COLO668 (cell line): ENCODE measurements at regions not wholly inside any gene's neighbourhood (a gene's known extent, or its start where the extent isn't known, plus 50 kb on each side); places are given as distances from the start of the nearest gene placed in this dataset.

ENCODE experiments used
- DNase-seq: peaks from one replicate; lab custom pipeline; 2025; ENCODE audit not compliant: unreplicated experiment; lab: John Stamatoyannopoulos, UW

GRCh38 chr12:94754653-94755052 is 104.3 kb upstream of the TMCC3 start:
- no peak for DNase-seq

- no peak for DNase-seq
These were observed 102.8 kb upstream of the TMCC3 start for GRCh38 chr12:94753036-94753679.

DNA sequence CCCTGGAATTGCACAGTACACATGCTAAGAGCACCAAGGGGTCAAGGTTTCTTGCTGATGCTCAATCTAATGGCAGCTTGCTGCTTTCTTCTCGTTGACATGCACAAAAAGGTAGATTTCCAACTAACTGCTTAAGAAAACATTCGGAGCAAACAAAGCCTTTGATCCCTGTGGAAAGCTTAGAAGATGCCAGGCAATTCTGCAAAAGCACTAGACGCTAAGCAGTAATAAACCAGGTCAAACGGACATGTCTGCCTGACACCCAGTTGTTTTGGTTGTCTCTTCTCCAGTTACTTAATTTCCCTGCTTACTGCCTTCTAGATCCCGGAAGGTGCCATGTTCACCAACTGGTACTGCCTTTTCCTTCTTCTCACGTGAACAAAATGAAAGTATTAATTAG is 100.5 kb upstream of the TMCC3 start:
- DNase-seq, result no peak

DNA sequence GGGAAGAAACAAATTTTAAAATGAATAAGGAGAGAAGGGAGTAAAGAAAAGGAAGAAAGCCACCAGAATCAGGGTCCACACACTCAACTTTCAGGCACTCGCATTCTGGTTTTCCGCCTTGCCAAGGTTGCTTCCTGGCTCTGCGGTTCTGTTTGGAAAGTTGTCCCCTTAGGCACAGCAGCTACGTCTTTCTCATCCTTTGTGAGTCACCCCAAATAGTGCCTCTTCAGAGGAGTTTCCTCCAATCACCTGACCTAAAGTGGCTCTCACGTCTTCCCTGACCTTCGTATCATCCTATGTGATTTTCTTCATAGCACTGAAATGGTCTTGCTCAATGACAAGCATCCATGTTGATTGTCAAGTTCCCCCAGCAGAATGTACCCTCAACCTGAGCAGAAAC is 99.5 kb upstream of the TMCC3 start:
- DNase-seq, result no peak

- no peak for DNase-seq
These were observed 99.1 kb upstream of the TMCC3 start for GRCh38 chr12:94749455-94749854.

DNA sequence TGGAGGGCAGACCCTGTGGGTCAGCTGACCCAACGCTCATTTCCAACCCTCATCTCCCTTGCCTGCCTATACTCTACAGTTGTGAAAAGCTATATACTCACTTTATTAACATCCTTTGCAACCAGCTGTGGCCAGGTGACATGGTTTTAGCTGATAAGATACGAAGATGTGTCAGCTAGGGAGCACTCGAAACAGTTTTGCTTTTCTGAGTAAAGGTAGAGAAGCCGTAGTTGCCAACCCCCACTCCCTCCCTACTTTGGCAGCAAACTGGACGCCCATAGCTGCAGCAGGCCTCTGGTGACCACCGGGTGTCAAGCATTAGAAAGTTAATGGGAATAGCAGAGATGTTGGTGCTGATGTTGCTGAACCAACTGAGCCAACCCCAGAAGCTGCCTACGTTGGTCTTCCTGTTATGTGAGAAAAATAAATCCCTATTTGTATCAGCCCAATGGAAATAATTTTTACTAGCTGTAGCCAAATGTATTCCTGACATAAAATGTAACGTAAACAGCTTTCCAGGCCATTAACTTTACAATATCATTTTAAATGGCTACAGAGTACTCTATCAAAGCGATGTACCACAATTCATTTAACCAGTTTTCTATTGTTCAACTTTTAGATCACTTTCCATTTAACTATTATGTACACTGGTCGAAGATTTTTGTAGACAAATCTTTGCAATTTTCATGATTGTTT is 98.5 kb upstream of the TMCC3 start:
- no peak for DNase-seq

DNA sequence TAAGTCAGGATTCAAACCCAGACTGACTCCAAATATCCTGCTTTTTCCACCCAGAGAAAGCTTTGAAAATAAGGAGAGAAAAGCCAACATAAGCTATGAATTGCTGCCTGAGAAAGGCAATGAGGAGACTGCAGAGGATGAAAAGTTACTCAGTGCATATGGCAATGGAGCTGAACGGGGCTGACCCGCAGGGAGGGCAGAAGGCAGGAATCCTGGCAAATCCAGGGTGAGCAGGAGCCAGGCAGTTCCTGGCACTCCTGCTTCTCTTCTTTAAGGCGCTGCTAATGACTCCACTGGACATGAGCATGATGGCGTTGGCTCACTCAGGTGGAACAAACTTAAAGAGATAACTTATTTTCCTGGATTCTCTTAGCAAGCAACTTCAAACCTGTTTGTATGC is 95.2 kb upstream of the TMCC3 start:
- DNase-seq, result no peak

GRCh38 chr12:94743174-94743573 is 92.8 kb upstream of the TMCC3 start:
- DNase-seq, result no peak

- no peak for DNase-seq
These were observed 90.4 kb upstream of the TMCC3 start for GRCh38 chr12:94740601-94741362.

GRCh38 chr12:94736820-94737219 is 86.5 kb upstream of the TMCC3 start:
- DNase-seq, result no peak

- no peak for DNase-seq
These were observed 85.6 kb upstream of the TMCC3 start for GRCh38 chr12:94736004-94736403.

DNA sequence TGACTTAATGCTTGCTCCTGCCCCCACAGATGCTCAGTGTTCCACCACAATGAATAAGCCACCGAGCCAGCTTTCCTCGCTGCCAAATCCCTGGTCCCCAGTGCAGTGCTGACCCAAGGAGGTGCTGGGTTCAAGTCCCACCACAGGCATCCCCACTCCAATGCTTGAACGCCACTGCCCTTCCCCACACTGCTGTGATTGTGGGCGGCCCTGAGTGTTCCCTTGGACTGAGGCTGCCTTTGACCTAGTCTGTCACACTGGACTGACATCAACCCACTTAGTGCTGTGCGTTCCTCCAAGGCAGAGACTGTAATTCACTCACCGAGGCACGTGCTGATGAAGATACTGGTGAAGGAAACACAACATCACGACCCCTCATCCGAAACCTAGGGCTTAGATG is 83.4 kb upstream of the TMCC3 start:
- DNase-seq, result no peak

GRCh38 chr12:94732367-94732990 is 82.1 kb upstream of the TMCC3 start:
- no peak for DNase-seq

- DNase-seq, result no peak
These were observed 81.5 kb upstream of the TMCC3 start for GRCh38 chr12:94731733-94732360.

DNA sequence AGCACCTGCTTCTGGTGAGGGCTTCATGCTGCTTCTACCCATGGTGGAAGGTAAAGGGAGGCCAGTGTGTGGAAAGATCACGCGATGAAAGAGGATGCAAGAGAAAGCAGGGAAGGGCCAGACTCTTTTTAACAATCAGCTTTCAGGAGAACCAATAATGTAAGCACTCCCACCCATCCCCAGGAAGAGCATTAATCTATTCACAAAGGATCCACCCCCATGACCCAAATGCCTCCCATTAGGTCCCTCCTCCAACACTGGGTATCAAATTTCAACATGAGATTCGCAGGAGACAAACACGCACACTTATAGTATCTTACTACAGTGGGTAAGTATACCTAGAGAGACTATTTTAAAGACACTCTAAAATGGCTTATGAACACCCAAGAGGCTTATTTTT is 80.5 kb upstream of the TMCC3 start:
- DNase-seq, result no peak

GRCh38 chr12:94726236-94726835 is 76.0 kb upstream of the TMCC3 start:
- no peak for DNase-seq

- peak; percentile 33 for DNase-seq
These were observed 75.2 kb upstream of the TMCC3 start for GRCh38 chr12:94725375-94726168.

DNA sequence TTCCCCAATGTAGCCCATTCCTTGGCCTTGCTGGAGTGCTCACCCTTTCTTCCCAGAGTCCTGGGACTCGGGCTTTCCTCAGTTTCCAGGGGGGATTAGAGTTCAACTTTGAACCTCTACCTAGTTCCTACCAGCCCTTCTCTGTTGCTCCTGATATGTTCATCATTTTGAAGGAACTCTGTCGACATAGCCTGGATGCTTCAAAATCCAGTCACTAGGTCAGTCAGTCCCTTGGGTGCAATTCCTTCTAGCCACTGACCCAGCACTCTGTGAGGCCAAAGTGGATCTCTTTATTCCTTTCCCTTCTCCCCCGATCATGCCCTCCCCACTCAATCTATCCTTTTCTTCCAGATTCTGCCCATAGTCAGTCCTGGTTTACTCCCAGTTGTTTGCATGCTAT is 72.3 kb upstream of the TMCC3 start:
- DNase-seq, result no peak

- DNase-seq, result no peak
These were observed 70.8 kb upstream of the TMCC3 start for GRCh38 chr12:94721173-94721572.

GRCh38 chr12:94718114-94718513 is 67.8 kb upstream of the TMCC3 start:
- DNase-seq, result no peak
